HepG2 (cell line): ENCODE measurements at regions not wholly inside any gene's neighbourhood (a gene's known extent, or its start where the extent isn't known, plus 50 kb on each side); places are given as distances from the start of the nearest gene placed in this dataset.

Source experiments
- ATAC-seq: fragments of 200-7000 bp; cut with Tn5 transposase; 3 replicates; pipeline ENCODE4 v1.9.1; 2020; ENCODE audit warnings: mild to moderate bottlenecking, moderate library complexity
- BruUV-seq: library from RNA; stranded (reverse); fragments of 400-500 nt; replicated peaks from 2 replicates; lab custom pipeline; 2021; lab: Mats Ljungman, UMichigan
- CTCF ChIA-PET: fragments of 300-600 bp; formaldehyde crosslinking; extraction: SDS; loops from one replicate; lab custom pipeline; 2021; ENCODE audit warnings: low total read pairs, inconsistent platforms, low intra/inter-chr PET ratio; lab: Yijun Ruan, JAX
- POLR2A ChIA-PET: fragments of 350-600 bp; sonication (Branson Sonifier 250); formaldehyde crosslinking; loops from one replicate; lab custom pipeline; 2020; ENCODE audit warnings: antibody characterized with exemption, inconsistent platforms; lab: Yijun Ruan, JAX
- DNase-seq: peaks from one replicate; pipeline ENCODE4 v3.0.0-alpha.2; 2015; ENCODE audit warnings: low spot score
- FAIRE-seq: peaks from 3 replicates; lab custom pipeline; 2011; peaks lifted over from hg19 to GRCh38; lab: Jason Lieb, UNC
- H2AFZ ChIP-seq: one replicate; pipeline ENCODE4 v1.6.1; 2011; ENCODE audit warnings: low read length, inconsistent platforms
- H3K27ac ChIP-seq: fragments of 300-600 bp; 3 replicates; pipeline ENCODE4 v1.8.0; 2011; ENCODE audit warnings: mixed run types, mild to moderate bottlenecking, mixed read lengths, low read length, inconsistent platforms; ENCODE audit not compliant: insufficient read depth; ENCODE audit errors: extremely low read length
- H3K27me3 ChIP-seq, 2 experiments: fragments of 200-600 bp in 1 of 2; 2 replicates in 1 of 2; 3 replicates in 1 of 2; pipeline versions ENCODE4 v1.6.0 to v1.8.0; 2011; ENCODE audit warnings: low read length in 2 of 2, mild to moderate bottlenecking in 2 of 2, moderate library complexity in 2 of 2, inconsistent platforms in 1 of 2; ENCODE audit not compliant: insufficient read depth in 2 of 2, control insufficient read depth in 1 of 2
- H3K36me3 ChIP-seq, 2 experiments: fragments of 200-600 bp in 1 of 2; replicated peaks in 1 of 2; 2 replicates in 1 of 2; 3 replicates in 1 of 2; pipeline versions ENCODE4 v1.5.1 to v1.8.0; 2011; ENCODE audit warnings: low read length in 2 of 2, inconsistent platforms in 1 of 2; ENCODE audit not compliant: insufficient read depth in 2 of 2, control insufficient read depth in 1 of 2
- H3K4me1 ChIP-seq: 2 replicates; pipeline ENCODE4 v1.5.1; 2012; ENCODE audit warnings: low read length, inconsistent platforms; ENCODE audit not compliant: insufficient read depth
- H3K4me2 ChIP-seq: 2 replicates; pipeline ENCODE4 v1.6.0; 2011; ENCODE audit warnings: low read depth, low read length, inconsistent platforms
- H3K4me3 ChIP-seq, 3 experiments: fragments of 200-600 bp in 1 of 3; sonication (generic), shearing (Covaris generic) in 1 of 3; replicated peaks in 1 of 3; 2 replicates each; pipeline ENCODE4 v1.5.1; 2011 to 2016; ENCODE audit warnings: low read length in 3 of 3, inconsistent platforms in 2 of 3, low read depth in 2 of 3, mild to moderate bottlenecking in 2 of 3, control low read depth in 1 of 3, mixed read lengths in 1 of 3; ENCODE audit not compliant: insufficient read depth in 1 of 3
- H3K79me2 ChIP-seq: one replicate; pipeline ENCODE4 v1.6.1; 2011; ENCODE audit warnings: low read length, inconsistent platforms; ENCODE audit not compliant: insufficient read depth
- H3K9ac ChIP-seq: 2 replicates; pipeline ENCODE4 v1.6.0; 2011; ENCODE audit warnings: mild to moderate bottlenecking, low read depth, low read length, inconsistent platforms; ENCODE audit not compliant: insufficient read depth
- H3K9me3 ChIP-seq: 2 replicates; pipeline ENCODE4 v1.5.1; 2012; ENCODE audit warnings: mild to moderate bottlenecking, low read length
- H4K20me1 ChIP-seq: 2 replicates; pipeline ENCODE4 v1.6.0; 2011; ENCODE audit warnings: inconsistent platforms, mild to moderate bottlenecking, low read length, moderate library complexity; ENCODE audit not compliant: insufficient read depth
- AHR ChIP-seq: IDR thresholded peaks from 2 replicates; pipeline ENCODE4 v1.6.1; 2018; ENCODE audit warnings: missing genetic modification reagents, missing compliant biosample characterization
- HDAC1 ChIP-seq: sonication (generic); formaldehyde crosslinking; IDR thresholded peaks from 2 replicates; pipeline ENCODE4 v1.5.1; 2020; ENCODE audit warnings: mild to moderate bottlenecking, missing genetic modification reagents
- HMG20A ChIP-seq: IDR thresholded peaks from 2 replicates; pipeline ENCODE4 v1.6.1; 2016; ENCODE audit warnings: borderline replicate concordance
- KLF6 ChIP-seq: IDR thresholded peaks from 2 replicates; pipeline ENCODE4 v1.8.0; 2016; ENCODE audit warnings: missing biosample characterization, missing genetic modification reagents
- LRRFIP1 ChIP-seq: sonication (generic); formaldehyde crosslinking; conservative IDR thresholded peaks from 2 replicates; pipeline ENCODE4 v1.4.0; 2020; ENCODE audit warnings: missing genetic modification reagents
- SMARCE1 ChIP-seq: fragments of 450-650 bp; IDR thresholded peaks from 2 replicates; pipeline ENCODE4 v1.6.1; 2017; ENCODE audit warnings: borderline replicate concordance
- SRY ChIP-seq: sonication (generic); formaldehyde crosslinking; IDR thresholded peaks from 2 replicates; pipeline ENCODE4 v1.8.0; 2022; ENCODE audit warnings: mild to moderate bottlenecking, missing genetic modification reagents
- UBTF ChIP-seq: sonication (generic); formaldehyde crosslinking; IDR thresholded peaks from 2 replicates; pipeline ENCODE4 v1.4.0; 2020; ENCODE audit warnings: mild to moderate bottlenecking, missing genetic modification reagents
- ZBTB14 ChIP-seq: sonication (generic); formaldehyde crosslinking; IDR thresholded peaks from 2 replicates; pipeline ENCODE4 v1.4.0; 2020; ENCODE audit warnings: missing genetic modification reagents
- ZNF432 ChIP-seq: sonication (generic); formaldehyde crosslinking; IDR thresholded peaks from 2 replicates; pipeline ENCODE4 v1.5.0; 2020; ENCODE audit warnings: missing genetic modification reagents, mild to moderate bottlenecking, borderline replicate concordance
- ZNF484 ChIP-seq: sonication (generic); formaldehyde crosslinking; IDR thresholded peaks from 2 replicates; pipeline ENCODE4 v1.5.1; 2020; ENCODE audit warnings: mild to moderate bottlenecking, low read depth, missing genetic modification reagents, borderline replicate concordance
- ZSCAN25 ChIP-seq: sonication (generic); formaldehyde crosslinking; IDR thresholded peaks from 2 replicates; pipeline ENCODE4 v1.8.0; 2022; ENCODE audit warnings: mild to moderate bottlenecking, missing genetic modification reagents
- WGBS: methylation state at CpG from one replicate; pipeline ENCODE4 v1.1.6; 2017; ENCODE audit warnings: low lambda C conversion rate; 5-methylcytosine and 5-hydroxymethylcytosine counted together
- in situ Hi-C: cut with HindIII; loops from 2 replicates; pipeline ENCODE4 v1.10.0; 2017; ENCODE audit warnings: low pct_unique_long_range_greater_than_20kb; ENCODE audit not compliant: extremely low pct_ligation_motif_present
- intact Hi-C: fragments of 100-400 bp; cut with micrococcal nuclease; formaldehyde crosslinking; loops from one replicate; pipeline ENCODE4 v1.10.0; 2022; ENCODE audit not compliant: unreplicated experiment

- Histone ChIP-seq H3K4me3 (no peak overlapping the region), H3K4me1 (no peaks in the 10 kb centered on the region), H3K79me2 (no peaks in the 10 kb centered on the region), H4K20me1 (no peaks in the 10 kb centered on the region), H3K27me3 (no peaks in the 10 kb centered on the region), H3K36me3 (no peaks in the 10 kb centered on the region), H3K9ac (no peak overlapping the region)
- intact Hi-C loops = no loop called here
- WGBS = 20% methylated on average over 3 of the region's 3 CpGs
- CTCF ChIA-PET = no interaction called here
- no peak for FAIRE-seq
- no peak for ATAC-seq
- POLR2A ChIA-PET = no interaction called here
- TF ChIP-seq KLF6 (no peak), ZNF432 (CRISPR knock-in tag) (no peak), HDAC1 (no peak), UBTF (no peak), ZBTB14 (CRISPR knock-in tag) (no peak), ZSCAN25 (CRISPR knock-in tag) (no peak), AHR (CRISPR knock-in tag) (no peak), ZNF484 (no peak), HMG20A (CRISPR knock-in tag) (no peak), LRRFIP1 (CRISPR knock-in tag) (no peak), SMARCE1 (no peak), SRY (CRISPR knock-in tag) (no peak)
- TF ChIP-seq, all 625 proteins: peak for 0
- BruUV-seq = no TSS peak
- DNase-seq = no peak
- H3K9me3 ChIP-seq = peaks cover 62% of the 10 kb centered on the region
- no peak overlapping the region for H3K27ac ChIP-seq
- in situ Hi-C loops = no loop called here
- no peak overlapping the region for H3K4me2 ChIP-seq
- H2AFZ ChIP-seq = no peak overlapping the region
Observed at GRCh38 chr7:13563257-13563656, 426.2 kb downstream of the ETV1 start.
